Occipital lobe (tissue), 1 donor: ENCODE measurements at regions not wholly inside any gene's neighbourhood (a gene's known extent, or its start where the extent isn't known, plus 50 kb on each side); places are given as distances from the start of the nearest gene placed in this dataset.
A peak's percentile ranks its signal among the peaks of the same experiment; 100 is the strongest.

ENCODE experiments used
- DNase-seq: peaks from one replicate; lab custom pipeline; 2025; lab: John Stamatoyannopoulos, UW

DNA sequence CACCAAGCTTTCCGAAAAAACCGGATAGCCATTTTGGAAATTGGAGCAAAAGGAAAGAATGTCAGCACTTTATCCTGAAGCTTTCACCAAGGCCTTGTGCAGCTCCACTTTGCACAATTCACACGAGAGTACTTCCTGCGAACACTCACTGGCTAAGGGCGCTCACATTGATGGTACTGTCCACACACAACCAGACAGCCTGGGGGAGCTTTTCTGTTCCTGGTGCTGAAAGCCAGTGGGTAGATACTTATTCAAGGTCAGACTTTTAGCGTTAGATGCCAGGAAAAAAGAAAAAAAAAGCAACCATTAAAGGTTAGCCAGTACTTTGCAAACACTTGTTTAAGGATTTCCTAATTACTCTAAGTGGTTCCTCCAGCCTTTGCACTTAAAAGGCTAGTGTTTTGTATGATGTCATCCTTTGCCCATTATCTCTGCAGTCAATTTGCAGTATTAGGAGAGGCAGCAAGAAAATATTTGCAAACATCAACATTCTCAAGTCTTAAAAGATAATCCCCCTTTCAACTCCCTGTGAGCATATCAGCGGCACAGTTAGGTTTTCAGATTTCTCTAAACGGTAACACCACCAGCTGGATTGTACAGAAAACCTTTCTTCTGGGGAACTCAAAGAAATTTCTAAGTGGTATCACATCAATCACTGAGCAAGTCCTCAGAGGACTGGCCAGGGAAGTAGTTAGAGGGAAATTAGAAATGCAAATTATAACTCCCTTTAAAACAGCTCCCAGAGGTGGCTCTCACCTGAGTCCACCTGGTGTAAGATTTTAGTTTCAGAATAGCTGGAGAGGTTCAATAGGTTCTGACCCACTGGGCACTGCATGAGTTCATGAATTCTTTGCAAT is 243.4 kb upstream of the IRX5 start:
- no peak for DNase-seq

- DNase-seq, result no peak
Measured at GRCh38 chr16:54685682-54686081, 245.0 kb upstream of the IRX5 start.

- DNase-seq, result no peak
Measured at GRCh38 chr16:54679531-54679930, 251.1 kb upstream of the IRX5 start.

- DNase-seq, result no peak
Measured at GRCh38 chr16:54677308-54677950, 253.2 kb upstream of the IRX5 start.

- no peak for DNase-seq
Measured at GRCh38 chr16:54673313-54673712, 257.4 kb upstream of the IRX5 start.

DNA sequence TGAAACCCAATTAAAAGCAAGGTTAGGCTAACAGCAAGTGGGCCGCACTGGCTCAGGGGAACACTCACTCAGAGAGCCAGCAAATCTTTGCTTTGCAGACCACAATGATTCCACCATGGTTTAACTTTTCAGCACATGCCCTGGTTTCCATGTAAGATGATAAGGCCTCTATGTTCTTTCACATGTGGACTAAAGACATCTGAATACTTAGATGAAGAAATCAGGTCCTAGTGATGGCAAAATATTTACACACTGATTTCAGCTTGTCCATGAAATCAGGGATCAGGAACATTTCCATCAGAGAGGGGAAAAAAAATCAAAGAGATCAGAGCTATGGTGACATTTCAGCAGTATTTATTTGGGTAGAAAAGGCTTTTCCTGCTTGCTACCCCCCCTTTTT is 258.2 kb upstream of the IRX5 start:
- no peak for DNase-seq

- DNase-seq, result no peak
Measured at GRCh38 chr16:54657709-54658102, 273.0 kb upstream of the IRX5 start.

- no peak for DNase-seq
Measured at GRCh38 chr16:54657058-54657708, 273.5 kb upstream of the IRX5 start.

DNA sequence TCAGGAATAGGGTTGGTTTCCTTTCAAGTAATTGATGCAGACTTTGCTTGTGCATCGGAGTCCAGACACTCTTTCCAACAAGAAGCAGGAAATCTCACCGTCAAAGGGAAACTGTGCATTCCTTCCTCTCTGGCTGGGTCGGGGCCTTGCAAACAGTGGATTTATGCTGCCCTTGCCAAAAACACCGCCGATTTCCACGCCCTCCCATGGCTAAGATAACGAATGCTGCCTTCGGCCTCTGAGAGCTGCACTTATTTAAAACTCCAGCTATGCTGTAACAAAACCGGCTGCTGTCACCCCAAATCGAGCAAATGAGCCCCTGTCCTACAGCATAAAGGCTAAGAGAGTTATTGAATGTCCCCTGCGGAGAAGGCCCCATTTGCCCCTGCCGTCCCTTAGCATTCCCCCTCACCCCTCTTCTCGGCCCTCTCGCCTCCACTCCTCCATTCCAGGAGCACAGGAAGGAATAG is 275.5 kb upstream of the IRX5 start:
- DNase-seq, result no peak

DNA sequence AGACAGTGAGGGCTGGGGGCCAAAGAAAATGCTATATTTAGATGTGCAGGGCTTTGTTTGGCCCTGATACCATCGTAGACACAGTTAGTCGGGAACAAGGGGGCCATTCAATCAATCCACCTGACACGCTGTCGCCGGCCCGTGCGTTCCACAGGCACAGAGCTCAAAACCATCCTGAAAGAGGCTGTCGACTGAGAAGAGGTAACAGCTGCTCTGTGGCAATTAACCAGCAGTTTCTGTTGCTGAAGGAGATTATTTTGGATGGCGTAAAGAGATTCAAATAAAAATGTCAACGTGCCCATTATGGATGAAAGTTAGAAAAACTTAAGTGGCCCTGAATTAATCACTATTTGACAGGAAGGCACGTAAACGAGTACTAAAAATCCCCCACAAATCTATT is 276.2 kb upstream of the IRX5 start:
- no peak for DNase-seq

GRCh38 chr16:54652201-54652770 is 278.4 kb upstream of the IRX5 start:
- no peak for DNase-seq

- DNase-seq, result peak; percentile 11
Measured at GRCh38 chr16:54651440-54652195, 279.0 kb upstream of the IRX5 start.

DNA sequence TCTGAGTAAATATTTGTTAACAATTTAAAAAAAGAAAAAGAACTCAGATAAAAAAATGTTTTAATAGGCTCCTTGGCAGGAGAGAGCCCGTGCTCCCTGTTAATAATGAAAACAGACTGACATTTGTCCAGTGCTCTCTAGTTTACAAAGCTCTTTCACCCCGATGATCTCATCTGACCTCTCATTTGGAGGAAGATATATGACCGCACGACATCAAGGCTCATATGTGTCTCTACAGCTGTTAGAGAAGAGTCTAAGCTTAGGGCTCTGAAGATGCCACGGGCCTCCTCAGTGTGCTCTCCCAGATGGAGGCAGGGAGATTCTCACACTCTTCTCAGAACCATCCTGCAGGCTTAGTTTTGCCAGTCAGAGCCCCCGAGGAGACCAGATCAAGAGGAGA is 280.8 kb upstream of the IRX5 start:
- DNase-seq, result no peak

DNA sequence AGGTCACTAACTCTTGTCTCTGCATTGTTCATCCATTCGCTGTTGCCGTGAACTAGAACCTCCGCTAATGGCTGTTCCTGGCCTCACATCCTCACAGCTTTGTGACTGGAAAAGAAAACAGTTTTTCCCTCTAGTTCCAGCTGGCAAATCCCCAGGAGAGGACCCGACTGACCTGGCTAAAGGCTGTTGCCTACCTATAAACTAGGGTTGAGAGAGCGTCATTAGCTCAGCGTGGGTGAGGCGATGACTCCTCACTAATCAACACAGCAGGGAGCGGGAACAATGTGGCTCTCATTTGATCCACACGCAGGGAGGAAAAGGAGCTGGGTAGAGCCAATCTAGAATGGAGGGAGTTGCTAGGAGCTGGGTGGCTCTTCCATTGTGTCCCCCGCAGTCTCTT is 282.1 kb upstream of the IRX5 start:
- DNase-seq, result no peak

GRCh38 chr16:54647725-54648221 is 282.9 kb upstream of the IRX5 start:
- DNase-seq, result no peak

- DNase-seq, result no peak
Measured at GRCh38 chr16:54647216-54647615, 283.4 kb upstream of the IRX5 start.

DNA sequence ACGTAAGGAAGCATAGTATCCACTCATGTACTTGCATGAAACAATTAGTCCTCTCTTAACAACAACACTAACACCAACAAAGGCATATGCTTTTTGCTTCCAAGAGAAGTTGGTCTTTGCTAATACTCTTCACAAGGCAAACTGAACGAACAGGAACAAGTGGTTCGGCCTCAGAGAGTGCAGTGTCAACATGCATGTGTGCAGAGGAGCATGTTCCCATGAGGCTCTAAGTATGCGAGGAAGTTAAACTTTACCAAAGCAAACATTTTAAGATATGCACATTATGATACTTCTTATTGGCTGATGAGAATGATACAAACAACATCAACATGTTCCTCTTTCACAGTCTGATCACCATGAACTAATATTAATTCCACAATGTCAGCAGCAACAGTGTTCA is 285.3 kb upstream of the IRX5 start:
- DNase-seq, result no peak

GRCh38 chr16:54636221-54636793 is 294.4 kb upstream of the IRX5 start:
- DNase-seq, result no peak

DNA sequence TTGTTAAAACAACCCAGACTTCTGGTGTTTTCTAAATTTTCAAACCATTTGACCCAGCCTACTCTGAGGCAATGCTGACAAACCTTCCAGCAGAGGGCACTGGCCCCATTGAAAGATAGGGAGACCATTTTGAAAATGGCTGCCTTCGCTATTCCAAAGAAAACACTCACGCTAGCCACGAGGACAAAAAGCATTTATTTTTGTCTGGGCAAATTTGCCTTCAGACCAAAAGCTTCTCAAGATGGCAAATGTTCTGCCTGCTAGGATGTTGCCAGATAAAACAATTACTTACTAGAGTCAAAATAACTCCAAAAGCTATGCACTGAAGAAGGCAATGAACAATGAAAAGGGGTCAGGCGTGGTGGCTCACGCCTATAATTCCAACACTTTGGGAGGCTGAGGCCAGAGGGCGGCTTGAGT is 296.7 kb upstream of the IRX5 start:
- DNase-seq, result no peak

DNA sequence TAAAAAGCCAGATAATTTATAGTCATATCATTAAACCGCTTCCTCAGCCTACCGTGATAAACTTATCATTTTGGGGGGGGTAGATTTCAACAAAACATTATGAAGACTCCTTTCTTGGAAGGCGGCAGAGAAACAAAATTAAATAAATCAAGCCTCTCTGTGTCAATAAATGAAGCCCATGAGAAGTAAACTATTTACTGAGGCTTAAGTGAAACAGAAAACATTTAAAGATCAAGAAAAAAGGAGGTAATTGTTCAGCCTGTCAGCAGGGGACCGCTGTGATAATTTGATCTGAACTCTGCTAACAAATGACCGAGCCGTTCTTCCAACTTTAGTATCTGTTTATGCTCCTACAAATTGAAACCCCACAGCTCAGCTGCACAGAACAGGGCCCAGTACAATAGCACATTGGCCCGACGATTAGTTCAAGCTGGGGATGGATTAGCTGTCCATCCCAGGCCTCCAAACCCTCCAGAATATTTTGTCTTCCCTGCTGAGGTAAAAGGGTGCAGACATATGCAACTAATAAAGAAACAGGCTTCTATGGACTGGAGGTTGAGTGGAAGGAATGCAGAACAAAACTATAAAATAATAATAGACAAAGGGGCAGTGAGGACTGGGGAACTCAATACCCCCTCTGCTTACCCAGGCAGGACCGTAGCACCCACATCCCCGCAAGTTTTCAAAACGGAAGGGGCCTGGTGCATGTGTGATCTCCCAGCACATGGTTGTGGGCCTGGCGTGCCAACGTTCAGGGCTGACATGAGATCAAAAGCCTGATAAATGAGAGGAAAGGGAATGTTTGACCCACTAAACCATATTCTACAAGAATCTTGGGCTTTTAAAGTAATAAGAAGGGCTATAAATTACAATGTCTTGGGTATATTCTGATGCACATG is 298.1 kb upstream of the IRX5 start:
- no peak for DNase-seq
